ENCODE measurements at regions not wholly inside any gene's neighbourhood (a gene's known extent, or its start where the extent isn't known, plus 50 kb on each side); places are given as distances from the start of the nearest gene placed in this dataset.
"Not testable (repeated sequence)": the region's sequence is repeated elsewhere in the genome, so short reads cannot be mapped to it uniquely, and the experiment has no call there.

- TF ChIP-seq CTCF, POLR2AphosphoS5 (IDR thresholded peaks at IDR 0.05): not testable (repeated sequence)
These were observed 848.5 kb downstream of the TTLL7 start for GRCh38 chr1:83150479-83150878.

Measured in upper lobe of left lung (tissue), 4 donors.